HFFc6 (cell line): ENCODE measurements at regions not wholly inside any gene's neighbourhood (a gene's known extent, or its start where the extent isn't known, plus 50 kb on each side); places are given as distances from the start of the nearest gene placed in this dataset.

Experiments used
- DNase-seq: peaks from one replicate; pipeline ENCODE4 v3.0.0-alpha.2; 2018
- H3K27ac Mint-ChIP-seq: 2 replicates; pipeline ENCODE4 v1.8.0; 2020; ENCODE audit warnings: mild to moderate bottlenecking, mixed read lengths
- H3K27me3 Mint-ChIP-seq: 2 replicates; pipeline ENCODE4 v1.8.0; 2021; ENCODE audit warnings: mild to moderate bottlenecking, moderate library complexity, mixed read lengths; ENCODE audit not compliant: insufficient read depth
- H3K36me3 Mint-ChIP-seq: 2 replicates; pipeline ENCODE4 v1.8.0; 2021; ENCODE audit warnings: low read depth, mixed read lengths
- H3K4me1 Mint-ChIP-seq: 2 replicates; pipeline ENCODE4 v1.8.0; 2020; ENCODE audit warnings: low read depth, mixed read lengths
- H3K4me3 Mint-ChIP-seq: 2 replicates; pipeline ENCODE4 v1.8.0; 2020; ENCODE audit warnings: mild to moderate bottlenecking, moderate library complexity, mixed read lengths
- H3K9me3 Mint-ChIP-seq: 2 replicates; pipeline ENCODE4 v1.8.0; 2020; ENCODE audit warnings: mild to moderate bottlenecking, mixed read lengths
- TF ChIP-seq, protein P1 (sequence below): fragments of 200-600 bp; sonication (generic); IDR thresholded peaks from 2 replicates; pipeline ENCODE4 v1.5.0; 2021; ENCODE audit warnings: antibody characterized with exemption, mild to moderate bottlenecking

DNA sequence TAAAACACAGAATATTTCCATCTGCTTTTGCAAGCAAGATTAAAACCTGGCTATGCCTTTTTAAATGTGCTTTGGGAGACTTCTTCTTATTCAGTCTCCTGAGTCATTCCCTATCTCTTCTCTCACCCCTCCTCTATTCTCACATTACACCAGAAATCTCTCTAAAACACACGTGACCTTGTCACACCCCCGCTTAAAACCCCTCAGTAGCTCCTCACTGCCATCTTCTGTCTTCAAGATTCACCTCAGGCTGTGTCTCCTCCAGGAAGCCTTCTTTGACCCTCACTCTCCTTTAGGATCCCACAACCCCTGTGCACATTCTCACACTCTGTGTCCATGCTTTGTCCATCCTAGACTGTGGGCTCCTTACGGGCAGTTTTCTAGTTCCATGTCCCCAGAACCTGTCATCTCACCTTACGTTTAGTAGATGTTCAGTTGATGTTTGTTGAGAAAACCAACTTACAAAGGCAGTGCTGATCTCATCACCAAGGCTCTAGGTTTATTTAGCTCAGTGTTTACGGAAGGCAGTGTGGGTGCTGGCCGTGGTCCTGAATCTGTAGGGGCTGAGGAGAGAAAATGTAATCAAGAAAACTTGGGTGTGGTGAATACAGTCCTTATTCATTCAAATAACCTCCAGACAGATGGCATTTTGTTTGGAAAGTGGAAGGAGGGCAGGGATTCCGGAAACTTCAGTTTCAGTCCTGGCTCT is 143.5 kb downstream of the DMRTA2 start:
- Mint-ChIP-seq H3K4me1 (no peaks in the 10 kb centered on the region), H3K27ac (no peak overlapping the region)

DNA sequence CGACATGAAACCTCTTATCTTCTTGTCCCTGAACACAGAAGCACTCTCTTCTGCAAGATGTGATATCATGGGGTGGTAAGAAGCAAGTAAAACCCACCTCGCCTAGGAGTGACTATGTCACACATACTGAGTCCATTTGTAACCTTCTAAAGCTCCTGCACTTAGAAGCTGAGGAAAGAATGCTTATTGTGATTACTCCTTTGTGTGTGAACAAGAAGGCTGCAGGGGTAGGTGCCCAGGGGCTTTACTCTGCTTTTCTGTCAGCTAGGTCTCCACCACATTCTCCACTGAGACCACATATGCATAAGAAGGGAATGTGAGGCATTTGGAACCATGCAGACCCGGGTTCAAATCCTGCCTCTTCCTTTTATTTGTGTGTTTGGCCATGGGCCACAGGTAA is 144.3 kb downstream of the DMRTA2 start:
- no peak for DNase-seq
- Mint-ChIP-seq H3K27me3 (no peaks in the 10 kb centered on the region; the same call in 1 of the 2 replicates), H3K4me3 (no peak overlapping the region), H3K27ac (no peak overlapping the region), H3K36me3 (no peaks in the 10 kb centered on the region; the same call in 1 of the 2 replicates), H3K4me1 (no peaks in the 10 kb centered on the region), H3K9me3 (peaks cover 44% of the 10 kb centered on the region)
- TF ChIP-seq, protein P1, sequence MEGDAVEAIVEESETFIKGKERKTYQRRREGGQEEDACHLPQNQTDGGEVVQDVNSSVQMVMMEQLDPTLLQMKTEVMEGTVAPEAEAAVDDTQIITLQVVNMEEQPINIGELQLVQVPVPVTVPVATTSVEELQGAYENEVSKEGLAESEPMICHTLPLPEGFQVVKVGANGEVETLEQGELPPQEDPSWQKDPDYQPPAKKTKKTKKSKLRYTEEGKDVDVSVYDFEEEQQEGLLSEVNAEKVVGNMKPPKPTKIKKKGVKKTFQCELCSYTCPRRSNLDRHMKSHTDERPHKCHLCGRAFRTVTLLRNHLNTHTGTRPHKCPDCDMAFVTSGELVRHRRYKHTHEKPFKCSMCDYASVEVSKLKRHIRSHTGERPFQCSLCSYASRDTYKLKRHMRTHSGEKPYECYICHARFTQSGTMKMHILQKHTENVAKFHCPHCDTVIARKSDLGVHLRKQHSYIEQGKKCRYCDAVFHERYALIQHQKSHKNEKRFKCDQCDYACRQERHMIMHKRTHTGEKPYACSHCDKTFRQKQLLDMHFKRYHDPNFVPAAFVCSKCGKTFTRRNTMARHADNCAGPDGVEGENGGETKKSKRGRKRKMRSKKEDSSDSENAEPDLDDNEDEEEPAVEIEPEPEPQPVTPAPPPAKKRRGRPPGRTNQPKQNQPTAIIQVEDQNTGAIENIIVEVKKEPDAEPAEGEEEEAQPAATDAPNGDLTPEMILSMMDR: no peak

More for the DNA sequence above, 143.5 kb downstream of the DMRTA2 start:
- Mint-ChIP-seq H3K4me3 (no peak overlapping the region), H3K9me3 (peaks cover 50% of the 10 kb centered on the region), H3K27me3 (no peaks in the 10 kb centered on the region; the same call in 1 of the 2 replicates), H3K36me3 (no peaks in the 10 kb centered on the region; the same call in 1 of the 2 replicates)
- TF ChIP-seq, protein P1: no peak
- no peak for DNase-seq

DNA sequence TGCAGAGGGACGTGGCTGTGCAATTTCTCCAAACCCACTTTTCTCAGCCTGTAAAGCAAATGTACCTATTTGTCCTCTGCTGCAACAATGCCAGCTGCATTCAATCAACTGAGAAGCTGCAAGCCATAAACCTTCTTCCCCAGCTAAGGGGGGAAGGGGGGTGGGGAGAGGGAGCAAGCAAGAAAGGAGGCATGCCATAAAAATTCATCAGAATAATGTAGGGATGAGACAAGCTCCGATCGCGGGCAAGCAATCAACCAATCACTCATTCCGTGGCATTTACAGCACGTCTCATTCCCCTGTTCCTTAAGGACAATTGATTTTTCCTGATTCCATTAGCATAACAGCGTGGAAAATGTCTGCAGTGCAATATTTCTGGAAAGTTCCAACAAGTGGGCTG is 144.8 kb downstream of the DMRTA2 start:
- peaks cover 46% of the 10 kb centered on the region for H3K9me3 Mint-ChIP-seq
- H3K27ac Mint-ChIP-seq: no peak overlapping the region
- H3K4me1 Mint-ChIP-seq: no peaks in the 10 kb centered on the region
- no peaks in the 10 kb centered on the region; the same call in 1 of the 2 replicates for H3K36me3 Mint-ChIP-seq
- no peak for DNase-seq
- H3K27me3 Mint-ChIP-seq: no peaks in the 10 kb centered on the region; the same call in 1 of the 2 replicates
- TF ChIP-seq, protein P1: no peak
- no peak overlapping the region for H3K4me3 Mint-ChIP-seq

DNA sequence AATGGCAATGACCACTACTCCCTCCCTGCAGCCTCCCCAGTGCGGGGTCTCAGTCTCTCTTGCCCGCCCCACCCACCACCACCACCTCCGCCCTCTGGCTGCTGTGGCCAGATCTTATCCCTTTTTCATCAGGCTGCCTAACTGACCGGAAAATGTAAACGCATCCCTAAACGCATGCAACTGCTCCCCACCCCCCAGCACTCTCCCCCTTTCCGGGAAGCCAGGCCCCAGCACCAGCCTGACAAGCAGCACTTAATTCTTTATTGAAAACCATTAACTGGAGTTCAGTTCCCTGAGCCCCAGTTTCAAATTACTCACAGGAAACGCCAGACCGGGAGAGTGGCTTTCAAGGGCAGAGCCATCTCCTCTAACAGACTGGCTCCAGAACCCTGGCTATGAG is 147.7 kb downstream of the DMRTA2 start:
- H3K27ac Mint-ChIP-seq: no peak overlapping the region
- no peaks in the 10 kb centered on the region; the same call in 1 of the 2 replicates for H3K27me3 Mint-ChIP-seq

DNA sequence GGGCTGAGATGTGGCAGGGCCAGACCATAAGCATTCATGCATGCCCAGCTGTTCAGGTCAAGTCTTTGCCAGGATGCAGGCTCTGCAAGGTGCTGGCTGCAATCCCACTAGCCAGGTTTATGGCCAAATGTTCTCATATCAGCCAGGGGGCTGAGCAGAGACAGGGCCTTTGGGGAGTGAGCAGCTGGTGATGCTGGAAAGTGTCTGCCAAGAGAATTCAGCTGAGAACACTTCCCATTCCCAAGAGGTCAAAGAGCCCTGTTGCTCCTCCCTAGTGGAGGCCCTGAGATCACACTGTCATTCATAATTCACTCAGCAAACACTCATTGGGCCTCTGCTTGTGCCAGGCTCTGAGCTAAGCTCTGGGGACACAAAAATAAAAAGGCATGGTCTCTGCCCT is 150.3 kb downstream of the DMRTA2 start:
- no peak overlapping the region for H3K4me3 Mint-ChIP-seq
- H3K36me3 Mint-ChIP-seq: no peaks in the 10 kb centered on the region; the same call in 1 of the 2 replicates
- no peak overlapping the region for H3K27ac Mint-ChIP-seq
- TF ChIP-seq, protein P1: no peak
- H3K27me3 Mint-ChIP-seq: no peaks in the 10 kb centered on the region; the same call in 1 of the 2 replicates
- no peak for DNase-seq
- H3K4me1 Mint-ChIP-seq: no peaks in the 10 kb centered on the region
- H3K9me3 Mint-ChIP-seq: peaks cover 50% of the 10 kb centered on the region

More for the DNA sequence above, 147.7 kb downstream of the DMRTA2 start:
- DNase-seq: no peak
- TF ChIP-seq, protein P1: no peak
- Mint-ChIP-seq H3K9me3 (peaks cover 44% of the 10 kb centered on the region), H3K36me3 (no peaks in the 10 kb centered on the region; the same call in 1 of the 2 replicates), H3K4me3 (no peak overlapping the region), H3K4me1 (no peaks in the 10 kb centered on the region)
